Renal cortical epithelial cell (primary cell): ENCODE measurements at regions not wholly inside any gene's neighbourhood (a gene's known extent, or its start where the extent isn't known, plus 50 kb on each side); places are given as distances from the start of the nearest gene placed in this dataset.
"Not testable (repeated sequence)": the region's sequence is repeated elsewhere in the genome, so short reads cannot be mapped to it uniquely, and the experiment has no call there.

ENCODE experiments used
- DNase-seq: peaks from one replicate; pipeline ENCODE4 v3.0.0-alpha.2; 2011; ENCODE audit warnings: low read depth

DNA sequence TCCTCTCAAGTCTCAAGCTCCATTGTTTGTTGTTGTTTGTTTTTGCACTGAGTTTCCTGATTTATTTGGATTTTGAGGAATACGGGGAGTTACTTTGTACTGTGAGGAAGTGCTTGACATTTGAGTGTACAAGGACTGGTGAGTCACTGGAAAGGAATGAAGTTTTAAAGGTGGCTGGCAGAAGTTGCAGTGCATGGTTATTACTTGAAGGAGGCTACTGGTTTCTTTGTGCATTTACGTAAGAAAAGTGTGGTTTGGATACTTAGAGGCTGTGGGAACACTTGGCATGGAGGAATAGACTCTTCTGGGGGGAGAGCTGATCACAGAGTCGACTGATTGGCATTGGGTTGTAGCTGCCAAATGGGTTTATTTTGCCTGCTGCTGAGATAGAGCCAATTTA, 919.0 kb downstream of the TAF11L14 start:
- peak; percentile 72 for DNase-seq

DNA sequence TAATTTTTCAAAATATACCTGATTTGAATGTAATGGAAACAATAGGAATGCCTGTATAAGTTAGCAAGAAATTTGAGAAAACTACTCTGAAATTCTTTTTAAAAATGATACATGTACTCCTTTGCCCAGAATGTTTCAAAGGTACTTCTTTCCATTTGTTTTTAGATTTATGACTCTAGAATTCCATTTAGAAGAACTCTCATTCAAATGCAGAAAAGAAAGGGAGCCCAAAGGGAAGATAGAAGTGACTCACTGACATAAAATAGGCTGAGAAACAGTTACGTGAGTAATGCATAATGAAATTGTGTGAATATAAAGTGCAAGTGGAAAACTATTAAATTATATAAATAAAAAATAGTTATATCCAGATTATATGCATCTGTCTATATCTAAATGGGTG, 926.3 kb downstream of the TAF11L14 start:
- no peak for DNase-seq

GRCh38 chr5:18563853-18564252, 929.6 kb downstream of the TAF11L14 start:
- no peak for DNase-seq

DNA sequence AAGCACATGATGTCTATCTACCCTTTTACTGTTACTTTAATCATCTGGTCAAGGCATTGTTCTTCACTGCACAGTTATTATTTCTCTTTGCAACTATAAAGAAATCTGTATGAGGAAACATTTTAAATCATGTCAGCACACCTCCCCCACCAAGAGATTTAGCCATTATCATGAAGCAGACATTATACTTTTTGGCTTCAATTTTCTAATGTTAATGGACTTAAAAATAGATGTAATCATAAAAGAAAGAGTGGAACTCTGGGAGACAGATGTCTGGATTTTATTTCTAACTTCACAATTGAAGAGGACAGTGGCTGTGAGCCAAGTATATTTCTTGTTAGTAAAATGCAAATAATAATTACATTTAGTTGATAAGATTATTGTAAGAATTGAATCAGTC, 932.4 kb downstream of the TAF11L14 start:
- DNase-seq, result no peak

DNA sequence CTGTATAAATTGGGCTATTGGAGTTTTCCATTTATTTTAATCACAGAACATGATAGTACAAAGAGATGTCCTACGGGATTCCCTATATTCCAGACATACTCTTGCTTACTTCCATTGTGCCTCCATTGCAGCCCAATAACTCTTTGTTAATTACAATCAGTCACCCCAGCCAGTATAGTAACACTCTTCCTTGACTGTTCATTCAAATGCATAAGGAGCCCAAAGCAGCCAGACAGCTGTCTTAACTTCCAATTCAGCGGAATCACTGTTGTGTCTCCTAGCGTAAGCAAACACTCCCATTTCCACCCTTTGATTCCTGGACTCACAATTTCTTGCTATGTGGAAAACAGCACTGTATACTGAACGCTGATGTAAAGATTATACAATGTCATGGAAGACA, 942.3 kb downstream of the TAF11L14 start:
- no peak for DNase-seq

- no peak for DNase-seq
Measured at GRCh38 chr5:18601185-18601584, 966.9 kb downstream of the TAF11L14 start.

DNA sequence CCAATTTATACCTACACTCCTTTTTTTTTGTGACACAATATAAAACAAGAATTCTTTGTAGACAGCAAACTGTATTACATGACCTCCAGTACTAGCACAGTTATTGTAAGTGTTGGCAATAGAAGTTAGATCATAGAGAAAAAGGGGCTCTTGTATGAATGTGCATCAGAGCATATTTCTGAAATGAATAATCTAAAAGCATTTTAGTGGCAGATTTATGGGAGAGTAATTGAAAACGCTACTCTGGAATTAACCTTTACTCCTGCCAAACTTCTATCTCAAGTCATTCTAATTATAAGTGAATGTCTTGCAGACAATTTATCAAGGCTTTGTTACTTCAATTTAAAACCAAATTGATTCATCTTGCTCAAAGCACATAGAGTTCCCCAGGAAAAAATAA, 968.1 kb downstream of the TAF11L14 start:
- no peak for DNase-seq

- DNase-seq, result no peak
Measured at GRCh38 chr5:18605186-18605585, 970.9 kb downstream of the TAF11L14 start.

GRCh38 chr5:18607570-18607969, 973.3 kb downstream of the TAF11L14 start:
- DNase-seq, result no peak

DNA sequence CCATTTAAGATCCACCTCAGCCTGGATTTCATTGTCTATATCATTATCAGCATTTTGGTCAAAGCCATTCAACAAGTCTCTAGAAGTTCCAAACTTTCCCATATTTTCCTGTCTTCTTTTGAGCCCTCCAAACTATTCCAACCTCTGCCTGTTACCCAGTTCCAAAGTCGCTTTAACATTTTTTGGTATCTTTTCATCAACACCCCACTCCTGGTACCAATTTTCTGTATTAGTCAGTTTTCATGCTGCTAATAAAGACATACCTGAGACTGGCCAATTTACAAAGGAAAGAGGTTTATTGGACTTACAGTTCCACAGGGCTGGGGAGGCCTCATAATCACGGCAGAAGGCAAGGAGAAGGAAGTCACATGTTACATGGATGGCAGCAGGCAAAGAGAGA, 982.9 kb downstream of the TAF11L14 start:
- DNase-seq, result not testable (repeated sequence)

DNA sequence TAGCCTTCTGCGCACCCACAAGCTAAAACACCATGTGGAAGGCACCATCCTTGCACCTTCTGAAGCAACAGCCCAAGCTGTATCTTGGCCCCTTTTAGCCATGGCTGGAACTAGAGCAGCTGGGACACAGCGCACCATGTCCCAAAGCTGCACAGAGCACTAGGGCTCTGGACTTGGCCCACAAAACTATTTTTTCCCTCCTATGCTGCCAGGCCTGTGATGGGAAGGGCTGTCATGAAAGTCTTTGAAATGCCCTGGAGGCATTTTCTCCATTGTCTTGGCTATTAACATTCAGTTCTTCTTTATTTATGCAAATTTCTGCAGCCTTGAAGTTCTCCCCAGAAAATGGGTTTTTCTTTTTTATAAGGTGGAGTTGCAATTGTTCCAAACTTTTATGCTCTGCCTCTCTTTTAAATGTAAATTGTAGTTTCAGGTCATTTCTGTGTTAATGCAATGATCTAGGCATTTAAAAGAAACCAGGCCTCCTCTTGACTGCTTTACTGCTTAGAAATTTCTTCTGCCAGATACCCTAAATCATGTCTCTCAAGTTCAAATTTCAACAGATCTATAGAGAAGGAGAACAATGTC, 996.3 kb downstream of the TAF11L14 start:
- no peak for DNase-seq

GRCh38 chr5:18652404-18653215, 1018.4 kb downstream of the TAF11L14 start:
- no peak for DNase-seq

- no peak for DNase-seq
Measured at GRCh38 chr5:18653216-18653752, 1019.0 kb downstream of the TAF11L14 start.

- no peak for DNase-seq
Measured at GRCh38 chr5:18660511-18660910, 1026.3 kb downstream of the TAF11L14 start.

- DNase-seq, result no peak
Measured at GRCh38 chr5:18662231-18662630, 1028.0 kb downstream of the TAF11L14 start.

DNA sequence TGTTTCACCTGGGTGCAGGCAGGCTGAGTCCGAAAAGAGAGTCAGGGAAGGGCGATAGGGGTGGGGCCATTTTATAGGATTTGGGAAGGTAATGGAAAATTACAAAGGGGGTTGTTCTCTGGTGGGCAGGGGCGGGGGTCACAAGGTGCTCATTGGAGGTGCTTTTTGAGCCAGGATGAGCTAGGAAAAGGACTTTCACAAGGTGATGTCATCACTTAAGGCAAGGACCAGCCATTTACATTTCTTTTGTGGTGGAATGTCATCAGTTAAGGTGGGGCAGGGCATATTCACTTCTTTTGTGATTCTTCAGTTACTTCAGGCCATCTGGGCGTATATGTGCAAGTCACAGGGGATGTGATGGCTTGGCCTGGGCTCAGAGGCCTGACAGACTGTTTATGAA, 1040.0 kb downstream of the TAF11L14 start:
- not testable (repeated sequence) for DNase-seq

GRCh38 chr5:18675041-18675440, 1040.8 kb downstream of the TAF11L14 start:
- no peak for DNase-seq

DNA sequence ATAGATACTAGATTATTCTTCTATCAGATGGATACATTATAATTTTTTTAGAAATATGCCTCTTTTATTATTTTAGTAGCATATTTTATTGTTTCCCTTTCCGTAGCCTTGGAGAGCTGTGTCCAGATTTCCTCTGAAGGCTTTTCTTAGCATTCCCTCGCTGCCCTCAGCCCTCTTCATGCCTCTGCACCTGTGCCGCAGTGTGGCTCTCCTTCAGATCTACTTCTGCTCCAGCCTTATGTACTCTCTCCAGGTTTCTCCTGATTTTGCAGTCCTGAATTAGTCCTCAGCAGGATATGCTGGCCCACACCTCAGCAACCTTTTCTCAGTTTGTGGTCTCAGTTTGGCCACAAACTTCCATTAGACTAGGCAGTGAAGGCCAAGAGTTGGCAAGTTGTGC, 1052.0 kb downstream of the TAF11L14 start:
- no peak for DNase-seq

DNA sequence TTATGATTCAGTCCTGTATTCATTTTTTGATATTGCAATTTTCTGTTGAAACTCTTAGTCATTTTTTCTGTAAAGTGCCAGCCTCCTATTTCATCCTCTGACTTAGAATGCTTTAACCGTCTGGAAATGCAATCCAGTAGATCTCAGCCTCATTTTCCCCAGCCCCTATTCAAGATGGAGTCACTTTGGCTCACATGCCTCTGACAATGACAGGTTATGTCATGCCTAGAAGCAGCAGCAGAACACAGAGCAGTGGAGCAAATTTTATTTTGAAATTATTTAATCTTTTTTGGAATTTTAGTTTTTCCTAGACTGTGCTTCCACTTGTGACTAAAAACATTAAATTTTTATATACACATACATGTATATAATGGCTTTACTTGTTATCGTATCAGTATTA, 1053.2 kb downstream of the TAF11L14 start:
- no peak for DNase-seq

DNA sequence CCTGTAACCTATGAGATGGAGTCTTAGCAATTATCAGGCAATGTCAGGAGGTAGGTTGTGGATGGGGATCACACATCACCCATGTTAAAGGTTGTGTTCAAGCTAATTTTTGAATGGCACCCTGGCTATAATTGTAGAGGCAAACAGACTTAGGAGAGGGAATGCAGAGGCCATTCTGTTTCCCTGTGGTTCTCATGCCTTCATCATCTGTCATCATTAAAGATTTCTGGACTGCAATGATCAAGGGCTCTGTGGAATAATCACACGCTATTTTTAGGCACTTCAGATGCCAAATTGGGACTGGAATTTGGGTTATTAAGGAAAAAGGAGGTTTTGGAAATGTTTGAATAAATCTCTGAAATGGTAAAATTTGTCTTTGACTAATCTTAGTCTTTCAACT, 1065.4 kb downstream of the TAF11L14 start:
- DNase-seq, result no peak

DNA sequence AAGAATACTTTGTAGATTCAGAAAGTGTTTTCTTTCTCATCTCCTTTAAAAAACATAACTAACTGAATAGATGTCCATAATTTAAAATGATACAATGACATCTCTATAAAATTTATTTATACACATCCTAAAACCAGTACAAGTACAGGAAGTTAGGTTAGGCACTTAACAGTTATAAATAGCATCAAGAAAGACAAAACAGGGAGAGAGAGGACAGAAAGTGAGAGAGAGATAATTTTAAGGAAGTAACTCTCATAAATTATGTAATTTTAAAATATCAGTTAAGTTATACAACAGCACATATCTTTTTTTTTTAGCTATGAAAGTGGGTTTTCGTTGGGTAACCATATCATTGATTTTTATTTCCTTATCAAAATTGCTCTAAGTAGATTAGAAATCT, 1068.6 kb downstream of the TAF11L14 start:
- no peak for DNase-seq

- no peak for DNase-seq
Measured at GRCh38 chr5:18712936-18713485, 1078.8 kb downstream of the TAF11L14 start.

GRCh38 chr5:18720002-18720401, 1085.7 kb downstream of the TAF11L14 start:
- no peak for DNase-seq
